ENCODE measurements at regions not wholly inside any gene's neighbourhood (a gene's known extent, or its start where the extent isn't known, plus 50 kb on each side); places are given as distances from the start of the nearest gene placed in this dataset.

DNA sequence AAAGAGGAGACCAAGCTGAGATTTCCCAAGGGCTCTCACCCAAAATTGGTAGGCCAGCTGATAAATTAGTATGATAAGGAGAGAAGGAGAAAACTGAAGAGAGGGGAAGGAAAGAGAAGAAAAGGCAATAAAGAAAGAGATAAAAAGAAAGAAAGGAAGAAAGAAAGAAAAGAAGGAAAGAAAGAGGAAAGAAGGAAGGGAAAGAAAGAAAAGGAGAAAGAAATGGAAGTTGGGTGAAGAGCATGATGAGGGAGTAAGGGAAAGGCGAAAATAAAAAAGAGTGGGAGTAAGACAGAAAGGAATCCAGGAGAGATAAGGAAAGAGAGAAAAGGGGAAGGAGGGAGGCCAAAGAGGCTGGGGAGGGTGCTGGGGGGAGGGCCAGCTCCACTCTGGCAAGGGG is 95.4 kb downstream of the MRM1 start:
- Histone ChIP-seq H3K27ac (ENCODE audit: low read depth, low read length) (no peak overlapping the region), H2BK120ac (replicated peaks; ENCODE audit: low read depth, low read length) (no peak overlapping the region), H2BK5ac (ENCODE audit: low read depth, low read length) (no peak overlapping the region), H2BK20ac (ENCODE audit: low read length) (no peak overlapping the region), H4K20me1 (replicated peaks in 1 of 2; ENCODE audit: control insufficient read depth in 1 of 2, insufficient read depth in 2 of 2, low read length in 2 of 2) (peaks cover 0 to 2% of the 10 kb centered on the region in 2 experiments), H3K23me2 (ENCODE audit: low read depth, low read length) (no peaks in the 10 kb centered on the region; the same call in 1 of the 2 replicates), H2BK15ac (ENCODE audit: low read length) (no peak overlapping the region), H3K4ac (replicated peaks; ENCODE audit: insufficient read length, low read depth, low read length) (no peak overlapping the region), H3K9me3 (ENCODE audit: insufficient read depth in 2 of 2, low read depth in 1 of 2, low read length in 1 of 2) (no peaks in the 10 kb centered on the region), H3K4me1 (replicated peaks in 1 of 4; ENCODE audit: control insufficient read depth in 3 of 4, insufficient read depth in 4 of 4, low read length in 3 of 4) (peaks cover 0 to 11% (median 6%) of the 10 kb centered on the region in 4 experiments), H3K56ac (replicated peaks; ENCODE audit: insufficient read length, low read depth, low read length) (no peak overlapping the region), H3K9ac (replicated peaks in 1 of 4; ENCODE audit: extremely low read depth in 1 of 4, low read depth in 3 of 4, low read length in 3 of 4) (no peak overlapping the region), H3K4me3 (ENCODE audit: extremely low read depth in 1 of 4, insufficient read depth in 2 of 4, low read depth in 3 of 4, low read length in 4 of 4) (no peak overlapping the region), H2BK12ac (ENCODE audit: low read depth, low read length) (no peak overlapping the region), H4K8ac (ENCODE audit: extremely low read depth, insufficient read depth, low read length) (no peak overlapping the region), H3K27me3 (replicated peaks in 1 of 4; ENCODE audit: control insufficient read depth in 3 of 4, extremely low read depth in 1 of 4, insufficient read depth in 3 of 4, low read length in 3 of 4) (no peaks in the 10 kb centered on the region; a peak in 2 of 7 replicates), H3K4me2 (ENCODE audit: insufficient read depth in 1 of 2, low read depth in 2 of 2, low read length in 2 of 2) (no peak overlapping the region), H3K36me3 (ENCODE audit: control insufficient read depth in 2 of 4, insufficient read depth in 4 of 4, low read length in 3 of 4) (no peaks in the 10 kb centered on the region), H4K5ac (ENCODE audit: insufficient read length, low read depth, low read length) (no peak overlapping the region), H3K18ac (ENCODE audit: extremely low read depth, low read length) (no peak overlapping the region), H3K79me1 (ENCODE audit: low read depth, low read length) (no peaks in the 10 kb centered on the region), H2AK5ac (ENCODE audit: low read depth, low read length) (no peak overlapping the region), H4K91ac (replicated peaks; ENCODE audit: insufficient read length, low read length) (no peak overlapping the region), H3K79me2 (ENCODE audit: control insufficient read depth in 1 of 2, insufficient read depth in 2 of 2, low read length in 2 of 2) (no peaks in the 10 kb centered on the region), H2AFZ (ENCODE audit: low read length) (no peak overlapping the region), H3K14ac (ENCODE audit: insufficient read length) (no peak overlapping the region), H3K23ac (ENCODE audit: insufficient read length) (no peak overlapping the region)
- TF ChIP-seq POU5F1 (IDR thresholded peaks at IDR 0.05; ENCODE audit: low read depth, low read length) (no peak), ATF2 (IDR thresholded peaks at IDR 0.05; ENCODE audit: low read length) (no peak), TCF12 (IDR thresholded peaks at IDR 0.05; ENCODE audit: low read depth, low read length) (no peak), SIRT6 (IDR thresholded peaks at IDR 0.05; ENCODE audit: low read length) (no peak)
- ChIA-PET POLR2A (ENCODE audit: partially characterized antibody) (interaction anchor here (0.7 to 1.0 kb wide), 4 partner anchors 9 to 356 kb away, joined by 3 to 6 read pairs (median 4); no protein-coding TSS in a partner anchor), CTCF (ENCODE audit: partially characterized antibody) (no interaction called here)
- WGBS, 2 experiments (ENCODE audit: extremely low coverage in 1 of 2, insufficient coverage in 1 of 2, insufficient read length in 1 of 2, insufficient replicate concordance in 2 of 2, low coverage in 1 of 2, low lambda C conversion rate in 2 of 2, missing lambda C conversion rate in 1 of 2): 0% methylated on average over 1 of the region's 1 CpG; no CpG with 5 or more reads in 1 of the 2 experiments
- DNase-seq (ENCODE audit: low read depth in 1 of 2, low spot score in 2 of 2) (no peak), FAIRE-seq (no peak)
